Tibial artery (tissue), 4 donors: ENCODE measurements at regions not wholly inside any gene's neighbourhood (a gene's known extent, or its start where the extent isn't known, plus 50 kb on each side); places are given as distances from the start of the nearest gene placed in this dataset.
A peak's percentile ranks its signal among the peaks of the same experiment; 100 is the strongest.

Experiments
- DNase-seq, 2 donors: peaks; one replicate each; pipeline ENCODE4 v3.0.0-alpha.2; 2019
- H3K27ac ChIP-seq, 2 donors: fragments of 200-600 bp; sonication (generic) in 1 of 2; 1 replicate in 1 of 2; 2 replicates in 1 of 2; pipeline ENCODE4 v1.5.1; 2018 to 2019; ENCODE audit warnings: mild to moderate bottlenecking in 1 of 2
- H3K27me3 ChIP-seq, 2 donors: fragments of 200-600 bp; sonication (generic) in 1 of 2; one replicate each; pipeline versions ENCODE4 v1.5.1 to v1.6.0; 2016 to 2019
- H3K36me3 ChIP-seq, 3 donors: fragments of 200-600 bp; sonication (generic) in 2 of 3; one replicate each; pipeline ENCODE4 v1.5.1; 2016 to 2019; ENCODE audit warnings: mild to moderate bottlenecking in 2 of 3
- H3K4me1 ChIP-seq, 4 donors: fragments of 200-600 bp; sonication (generic) in 2 of 4; 1 replicate in 3 of 4; 2 replicates in 1 of 4; pipeline ENCODE4 v1.5.1; 2016 to 2019
- H3K4me3 ChIP-seq, 2 donors: fragments of 200-600 bp; sonication (generic) in 1 of 2; 1 replicate in 1 of 2; 2 replicates in 1 of 2; pipeline ENCODE4 v1.5.1; 2018 to 2019; ENCODE audit warnings: mild to moderate bottlenecking in 2 of 2
- H3K9me3 ChIP-seq, 3 donors: fragments of 200-600 bp; sonication (generic) in 1 of 3; one replicate each; pipeline ENCODE4 v1.5.1; 2016 to 2019
- CTCF ChIP-seq, 2 experiments: fragments of 200-600 bp in 1 of 2; fragments of 450-650 bp in 1 of 2; IDR thresholded peaks; one replicate each; pipeline ENCODE4 v1.5.1; 2017 to 2019; ENCODE audit warnings: antibody characterized with exemption in 2 of 2, mild to moderate bottlenecking in 1 of 2, moderate library complexity in 1 of 2
- intact Hi-C: fragments of 100-400 bp; cut with DNase I; formaldehyde crosslinking; loops from one replicate; pipeline ENCODE4 v1.15.0; 2023; ENCODE audit warnings: low total_unique reads

- intact Hi-C loops, result loop anchor here (10.0 kb wide), 1 partner anchor 116 kb away; no protein-coding TSS in a partner anchor
- Histone ChIP-seq H3K9me3 (no peaks in the 10 kb centered on the region), H3K4me3 (no peak overlapping the region), H3K36me3 (no peaks in the 10 kb centered on the region), H3K27me3 (no peaks in the 10 kb centered on the region), H3K27ac (no peak overlapping the region), H3K4me1 (peaks cover 0 to 16% (median 0%) of the 10 kb centered on the region in 4 donors)
- no peak for DNase-seq
- TF ChIP-seq CTCF (IDR thresholded peaks at IDR 0.05), result no peak
Observed at GRCh38 chr10:15448598-15448997, 77.5 kb upstream of the FAM171A1 start.

DNA sequence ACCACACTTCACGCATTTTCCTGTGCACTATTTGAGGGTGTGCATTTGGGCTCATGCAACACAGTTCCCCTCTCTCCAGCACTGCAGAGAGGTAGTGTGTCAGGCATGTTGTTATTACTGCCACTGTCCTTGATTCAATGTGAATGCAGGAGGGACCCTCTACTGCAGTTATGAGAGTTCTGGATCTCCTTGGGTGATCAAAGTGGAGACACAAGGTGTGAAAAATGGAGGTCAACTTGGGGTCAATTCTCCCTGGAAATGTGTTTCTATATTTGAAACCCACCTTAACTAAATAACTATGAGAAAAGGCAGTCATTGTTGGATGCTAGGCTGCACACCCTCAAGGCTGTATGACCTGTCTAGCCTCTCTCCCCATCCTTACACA, 73.9 kb upstream of the FAM171A1 start:
- intact Hi-C loops, result loop anchor here (10.0 kb wide), 1 partner anchor 120 kb away; no protein-coding TSS in a partner anchor
- DNase-seq, result no peak
- H3K27me3 ChIP-seq, result no peaks in the 10 kb centered on the region
- H3K4me3 ChIP-seq, result no peak overlapping the region
- H3K9me3 ChIP-seq, result no peaks in the 10 kb centered on the region
- no peak overlapping the region for H3K27ac ChIP-seq
- H3K36me3 ChIP-seq, result no peaks in the 10 kb centered on the region
- TF ChIP-seq CTCF (IDR thresholded peaks at IDR 0.05), result no peak
- peaks cover 0 to 4% (median 2%) of the 10 kb centered on the region in 4 donors for H3K4me1 ChIP-seq

- intact Hi-C loops, result loop anchor here (10.0 kb wide), 1 partner anchor 120 kb away; no protein-coding TSS in a partner anchor
- no peak for DNase-seq
- H3K4me1 ChIP-seq, result peaks cover 0 to 11% (median 5%) of the 10 kb centered on the region in 4 donors
- H3K9me3 ChIP-seq, result no peaks in the 10 kb centered on the region
- H3K36me3 ChIP-seq, result no peaks in the 10 kb centered on the region
- no peak for TF ChIP-seq CTCF (IDR thresholded peaks at IDR 0.05)
- no peaks in the 10 kb centered on the region for H3K27me3 ChIP-seq
- H3K4me3 ChIP-seq, result no peak overlapping the region
- H3K27ac ChIP-seq, result no peak overlapping the region
Observed at GRCh38 chr10:15444105-15445005, 73.3 kb upstream of the FAM171A1 start.

DNA sequence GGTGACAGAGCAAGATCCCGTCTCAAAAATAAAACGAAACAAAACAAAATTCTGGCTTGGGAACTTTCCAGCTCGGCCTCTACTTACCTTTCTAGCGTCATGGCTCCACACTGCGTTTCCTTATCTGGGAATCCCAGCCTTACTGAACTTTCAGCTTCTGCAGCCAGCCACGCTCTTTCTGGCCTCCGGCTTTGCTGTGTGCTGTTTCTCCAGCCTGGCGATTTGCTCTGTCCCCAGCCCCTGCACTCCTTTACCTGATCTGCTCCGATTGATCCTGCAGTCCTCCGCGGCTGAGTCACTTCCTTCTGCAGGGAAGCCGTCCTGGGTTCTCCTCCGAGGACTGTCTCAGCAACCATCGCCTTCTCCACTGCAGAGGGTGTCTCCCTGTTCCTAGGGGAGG, 71.0 kb upstream of the FAM171A1 start:
- DNase-seq, result no peak
- no peaks in the 10 kb centered on the region for H3K9me3 ChIP-seq
- intact Hi-C loops, result loop anchor here (10.0 kb wide), 1 partner anchor 123 kb away; no protein-coding TSS in a partner anchor
- peaks cover 0 to 18% (median 5%) of the 10 kb centered on the region in 4 donors for H3K4me1 ChIP-seq
- TF ChIP-seq CTCF (IDR thresholded peaks at IDR 0.05), result no peak
- no peaks in the 10 kb centered on the region for H3K36me3 ChIP-seq
- H3K4me3 ChIP-seq, result no peak overlapping the region
- no peak overlapping the region for H3K27ac ChIP-seq
- no peaks in the 10 kb centered on the region for H3K27me3 ChIP-seq

GRCh38 chr10:15440204-15440711, 69.2 kb upstream of the FAM171A1 start:
- H3K27me3 ChIP-seq, result no peaks in the 10 kb centered on the region
- no peak for DNase-seq
- peak overlapping the region in 1 of 2 donors; percentile 73 for H3K27ac ChIP-seq
- intact Hi-C loops, result loop anchor here (10.0 kb wide), 1 partner anchor 125 kb away; no protein-coding TSS in a partner anchor
- no peaks in the 10 kb centered on the region for H3K36me3 ChIP-seq
- peaks cover 0 to 19% (median 5%) of the 10 kb centered on the region in 4 donors for H3K4me1 ChIP-seq
- H3K9me3 ChIP-seq, result no peaks in the 10 kb centered on the region
- TF ChIP-seq CTCF (IDR thresholded peaks at IDR 0.05), result no peak
- no peak overlapping the region for H3K4me3 ChIP-seq
